ENCODE measurements at regions not wholly inside any gene's neighbourhood (a gene's known extent, or its start where the extent isn't known, plus 50 kb on each side); places are given as distances from the start of the nearest gene placed in this dataset.

GRCh38 chr20:22763257-22763906, 179.0 kb upstream of the FOXA2 start:
- no peaks in the 10 kb centered on the region for H3K27me3 ChIP-seq (ENCODE audit: low read length)
- H3K4me3 ChIP-seq (ENCODE audit: insufficient read depth, low read length, poor library complexity, severe bottlenecking): no peak overlapping the region
- TF ChIP-seq EZH2phosphoT487 (conservative IDR thresholded peaks at IDR 0.05; ENCODE audit: low read length) (no peak), CTCF (IDR thresholded peaks at IDR 0.05; ENCODE audit: insufficient read depth, low read length, poor library complexity, severe bottlenecking) (no peak)
- no peak overlapping the region for H3K27ac ChIP-seq (ENCODE audit: low read depth, low read length)
- H3K36me3 ChIP-seq (ENCODE audit: low read length): no peaks in the 10 kb centered on the region
- no peaks in the 10 kb centered on the region for H3F3A ChIP-seq (ENCODE audit: insufficient read depth)
- no peaks in the 10 kb centered on the region for H3K9me3 ChIP-seq (ENCODE audit: insufficient read depth, low read length)
- H3K79me2 ChIP-seq (ENCODE audit: insufficient read depth, low read length): no peaks in the 10 kb centered on the region
- H3K9me2 ChIP-seq (replicated peaks; ENCODE audit: insufficient read depth, low read length): no peaks in the 10 kb centered on the region
- H4K20me1 ChIP-seq (ENCODE audit: low read depth, low read length): no peaks in the 10 kb centered on the region
- H3K9ac ChIP-seq (ENCODE audit: low read length): no peak overlapping the region
- H2AFZ ChIP-seq (ENCODE audit: low read depth, low read length, severe bottlenecking): no peak overlapping the region
- H3K4me2 ChIP-seq (ENCODE audit: low read depth, low read length, poor library complexity, severe bottlenecking): no peak overlapping the region

GRCh38 chr20:22768266-22769178, 184.2 kb upstream of the FOXA2 start:
- Histone ChIP-seq H3K9me3 (ENCODE audit: insufficient read depth, low read length) (no peaks in the 10 kb centered on the region), H3K79me2 (ENCODE audit: insufficient read depth, low read length) (no peaks in the 10 kb centered on the region), H3F3A (ENCODE audit: insufficient read depth) (no peaks in the 10 kb centered on the region), H3K4me3 (ENCODE audit: insufficient read depth, low read length, poor library complexity, severe bottlenecking) (no peak overlapping the region), H3K4me2 (ENCODE audit: low read depth, low read length, poor library complexity, severe bottlenecking) (no peak overlapping the region), H3K9ac (ENCODE audit: low read length) (no peak overlapping the region), H2AFZ (ENCODE audit: low read depth, low read length, severe bottlenecking) (no peak overlapping the region), H3K27ac (ENCODE audit: low read depth, low read length) (no peak overlapping the region), H4K20me1 (ENCODE audit: low read depth, low read length) (no peaks in the 10 kb centered on the region), H3K27me3 (ENCODE audit: low read length) (no peaks in the 10 kb centered on the region), H3K9me2 (replicated peaks; ENCODE audit: insufficient read depth, low read length) (no peaks in the 10 kb centered on the region), H3K36me3 (ENCODE audit: low read length) (no peaks in the 10 kb centered on the region)
- TF ChIP-seq EZH2phosphoT487 (conservative IDR thresholded peaks at IDR 0.05; ENCODE audit: low read length) (no peak), CTCF (IDR thresholded peaks at IDR 0.05; ENCODE audit: insufficient read depth, low read length, poor library complexity, severe bottlenecking) (no peak)

- Histone ChIP-seq H3K27me3 (ENCODE audit: low read length) (no peaks in the 10 kb centered on the region), H3K9me2 (replicated peaks; ENCODE audit: insufficient read depth, low read length) (no peaks in the 10 kb centered on the region), H2AFZ (ENCODE audit: low read depth, low read length, severe bottlenecking) (no peak overlapping the region), H3K4me2 (ENCODE audit: low read depth, low read length, poor library complexity, severe bottlenecking) (no peak overlapping the region), H3K9ac (ENCODE audit: low read length) (no peak overlapping the region), H3K27ac (ENCODE audit: low read depth, low read length) (no peak overlapping the region), H3K9me3 (ENCODE audit: insufficient read depth, low read length) (no peaks in the 10 kb centered on the region), H3K4me3 (ENCODE audit: insufficient read depth, low read length, poor library complexity, severe bottlenecking) (no peak overlapping the region), H3K79me2 (ENCODE audit: insufficient read depth, low read length) (no peaks in the 10 kb centered on the region), H3F3A (ENCODE audit: insufficient read depth) (no peaks in the 10 kb centered on the region), H3K36me3 (ENCODE audit: low read length) (no peaks in the 10 kb centered on the region), H4K20me1 (ENCODE audit: low read depth, low read length) (no peaks in the 10 kb centered on the region)
- TF ChIP-seq CTCF (IDR thresholded peaks at IDR 0.05; ENCODE audit: insufficient read depth, low read length, poor library complexity, severe bottlenecking) (no peak), EZH2phosphoT487 (conservative IDR thresholded peaks at IDR 0.05; ENCODE audit: low read length) (no peak)
Measured at GRCh38 chr20:22770241-22770800, 185.9 kb upstream of the FOXA2 start.

All from SU-DHL-6 (cell line).